ENCODE measurements at regions not wholly inside any gene's neighbourhood (a gene's known extent, or its start where the extent isn't known, plus 50 kb on each side); places are given as distances from the start of the nearest gene placed in this dataset.

GRCh38 chr1:11397151-11397901 is 81.6 kb upstream of the DISP3 start:
- ATAC-seq (no peak), DNase-seq (no peak)
- TF ChIP-seq POLR2A (IDR thresholded peaks at IDR 0.05), result no peak
- WGBS, 4 donors, result 51 to 64% (median 57%) methylated on average over 13 to 16 of the region's 16 CpGs
- Histone ChIP-seq H3K27ac (no peak overlapping the region), H3K4me1 (no peaks in the 10 kb centered on the region), H3K4me3 (no peak overlapping the region), H3K27me3 (peaks cover 0 to 61% (median 19%) of the 10 kb centered on the region in 9 donors), H3K9me3 (peaks cover 0 to 5% (median 0%) of the 10 kb centered on the region in 12 donors), H3K36me3 (no peaks in the 10 kb centered on the region)
- intact Hi-C loops (cut with DNase I), result no loop called here

- DNase-seq, result no peak
- Histone ChIP-seq H3K27me3 (peaks cover 0 to 46% (median 16%) of the 10 kb centered on the region in 9 donors), H3K9me3 (peaks cover 0 to 8% (median 0%) of the 10 kb centered on the region in 12 donors), H3K27ac (no peak overlapping the region), H3K4me3 (no peak overlapping the region), H3K4me1 (no peaks in the 10 kb centered on the region), H3K36me3 (no peaks in the 10 kb centered on the region)
- intact Hi-C loops (cut with DNase I), result no loop called here
- TF ChIP-seq POLR2A (IDR thresholded peaks at IDR 0.05) (no peak), CTCF (IDR thresholded peaks at IDR 0.05) (no peak)
- WGBS, 4 donors, result 84 to 89% (median 85%) methylated on average over 6 of the region's 6 CpGs
- no peak for ATAC-seq
Measured at GRCh38 chr1:11399250-11399649, 79.7 kb upstream of the DISP3 start.

GRCh38 chr1:11400155-11400554 is 78.8 kb upstream of the DISP3 start:
- no peaks in the 10 kb centered on the region for H3K36me3 ChIP-seq
- no peak overlapping the region for H3K4me3 ChIP-seq
- intact Hi-C loops (cut with DNase I), result no loop called here
- no peak overlapping the region for H3K27ac ChIP-seq
- TF ChIP-seq POLR2A (IDR thresholded peaks at IDR 0.05) (no peak), CTCF (IDR thresholded peaks at IDR 0.05) (no peak)
- DNase-seq, result no peak
- H3K4me1 ChIP-seq, result no peaks in the 10 kb centered on the region
- peaks cover 0 to 8% (median 0%) of the 10 kb centered on the region in 12 donors for H3K9me3 ChIP-seq
- 71 to 77% (median 75%) methylated on average over 3 of the region's 3 CpGs for WGBS, 4 donors
- H3K27me3 ChIP-seq, result peaks cover 0 to 37% (median 16%) of the 10 kb centered on the region in 9 donors
- no peak for ATAC-seq

- DNase-seq (no peak), ATAC-seq (no peak)
- Histone ChIP-seq H3K27me3 (peaks cover 0 to 33% (median 13%) of the 10 kb centered on the region in 9 donors), H3K27ac (no peak overlapping the region), H3K4me3 (no peak overlapping the region), H3K9me3 (peaks cover 0 to 8% (median 0%) of the 10 kb centered on the region in 12 donors), H3K4me1 (no peaks in the 10 kb centered on the region), H3K36me3 (no peaks in the 10 kb centered on the region)
- no peak for TF ChIP-seq CTCF (IDR thresholded peaks at IDR 0.05)
- no peak for TF ChIP-seq POLR2A (IDR thresholded peaks at IDR 0.05)
- WGBS, 4 donors, result 74 to 76% (median 75%) methylated on average over 7 of the region's 7 CpGs
- intact Hi-C loops (cut with DNase I), result no loop called here
Measured at GRCh38 chr1:11400567-11400966, 78.4 kb upstream of the DISP3 start.
